Right atrium auricular region (tissue), 2 donors: ENCODE measurements at regions not wholly inside any gene's neighbourhood (a gene's known extent, or its start where the extent isn't known, plus 50 kb on each side); places are given as distances from the start of the nearest gene placed in this dataset.

Experiments used
- DNase-seq: peaks from one replicate; pipeline ENCODE4 v3.0.0-alpha.2; 2019; ENCODE audit warnings: low spot score
- H3K27ac ChIP-seq, 2 donors: fragments of 200-600 bp; sonication (generic); 1 replicate in 1 of 2; 2 replicates in 1 of 2; pipeline ENCODE4 v1.5.1; 2016 to 2019
- H3K27me3 ChIP-seq, 2 donors: fragments of 200-600 bp; sonication (generic); one replicate each; pipeline versions ENCODE4 v1.5.1 to v1.6.0; 2017 to 2019
- H3K36me3 ChIP-seq: fragments of 200-600 bp; sonication (generic); one replicate; pipeline ENCODE4 v1.5.1; 2016
- H3K4me1 ChIP-seq, 2 donors: fragments of 200-600 bp; sonication (generic); one replicate each; pipeline versions ENCODE4 v1.5.1 to v1.6.0; 2017 to 2019
- H3K4me3 ChIP-seq, 2 donors: fragments of 200-600 bp; sonication (generic); 1 replicate in 1 of 2; 2 replicates in 1 of 2; pipeline ENCODE4 v1.5.1; 2017 to 2019; ENCODE audit warnings: mild to moderate bottlenecking in 1 of 2, moderate library complexity in 1 of 2
- H3K9me3 ChIP-seq, 2 donors: fragments of 200-600 bp; sonication (generic); one replicate each; pipeline ENCODE4 v1.5.1; 2019
- TF ChIP-seq, protein P1 (sequence below), 2 donors: fragments of 200-600 bp; sonication (generic); IDR thresholded peaks; one replicate each; pipeline ENCODE4 v1.5.1; 2019; ENCODE audit warnings: antibody characterized with exemption in 2 of 2

- no peak overlapping the region for H3K27ac ChIP-seq
- no peak for DNase-seq
- no peaks in the 10 kb centered on the region for H3K36me3 ChIP-seq
- H3K9me3 ChIP-seq: no peaks in the 10 kb centered on the region
- H3K4me3 ChIP-seq: no peak overlapping the region
- no peaks in the 10 kb centered on the region for H3K4me1 ChIP-seq
- no peaks in the 10 kb centered on the region for H3K27me3 ChIP-seq
- TF ChIP-seq, protein P1, sequence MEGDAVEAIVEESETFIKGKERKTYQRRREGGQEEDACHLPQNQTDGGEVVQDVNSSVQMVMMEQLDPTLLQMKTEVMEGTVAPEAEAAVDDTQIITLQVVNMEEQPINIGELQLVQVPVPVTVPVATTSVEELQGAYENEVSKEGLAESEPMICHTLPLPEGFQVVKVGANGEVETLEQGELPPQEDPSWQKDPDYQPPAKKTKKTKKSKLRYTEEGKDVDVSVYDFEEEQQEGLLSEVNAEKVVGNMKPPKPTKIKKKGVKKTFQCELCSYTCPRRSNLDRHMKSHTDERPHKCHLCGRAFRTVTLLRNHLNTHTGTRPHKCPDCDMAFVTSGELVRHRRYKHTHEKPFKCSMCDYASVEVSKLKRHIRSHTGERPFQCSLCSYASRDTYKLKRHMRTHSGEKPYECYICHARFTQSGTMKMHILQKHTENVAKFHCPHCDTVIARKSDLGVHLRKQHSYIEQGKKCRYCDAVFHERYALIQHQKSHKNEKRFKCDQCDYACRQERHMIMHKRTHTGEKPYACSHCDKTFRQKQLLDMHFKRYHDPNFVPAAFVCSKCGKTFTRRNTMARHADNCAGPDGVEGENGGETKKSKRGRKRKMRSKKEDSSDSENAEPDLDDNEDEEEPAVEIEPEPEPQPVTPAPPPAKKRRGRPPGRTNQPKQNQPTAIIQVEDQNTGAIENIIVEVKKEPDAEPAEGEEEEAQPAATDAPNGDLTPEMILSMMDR (IDR thresholded peaks at IDR 0.05): no peak
Observed at GRCh38 chr9:80091526-80091925, 519.8 kb downstream of the TLE4 start.

DNA sequence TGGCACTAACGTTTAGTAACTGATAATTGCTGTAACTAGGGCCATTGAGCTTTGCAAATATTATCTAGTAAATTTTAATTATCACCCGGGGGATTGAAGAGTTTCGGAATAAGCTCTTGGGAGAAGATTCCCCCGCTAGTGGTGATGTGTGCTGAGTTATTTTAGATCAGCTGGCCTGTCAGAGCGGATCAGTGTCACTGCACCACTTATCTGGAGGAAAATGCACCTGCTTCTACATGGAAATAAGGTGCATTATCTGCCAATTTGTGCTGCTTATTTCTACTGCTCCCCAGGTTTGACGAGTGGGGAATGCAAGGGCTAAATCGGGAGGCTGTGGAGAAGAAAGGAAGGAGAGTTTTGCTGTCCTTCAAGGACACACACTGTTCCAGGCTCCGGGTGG is 518.6 kb downstream of the TLE4 start:
- Histone ChIP-seq H3K4me3 (no peak overlapping the region), H3K27ac (no peak overlapping the region), H3K36me3 (no peaks in the 10 kb centered on the region), H3K4me1 (no peaks in the 10 kb centered on the region), H3K27me3 (no peaks in the 10 kb centered on the region), H3K9me3 (no peaks in the 10 kb centered on the region)
- TF ChIP-seq, protein P1 (IDR thresholded peaks at IDR 0.05): no peak
- no peak for DNase-seq

GRCh38 chr9:80086822-80087345 is 515.1 kb downstream of the TLE4 start:
- Histone ChIP-seq H3K27ac (no peak overlapping the region), H3K36me3 (no peaks in the 10 kb centered on the region), H3K4me1 (no peaks in the 10 kb centered on the region), H3K9me3 (no peaks in the 10 kb centered on the region), H3K27me3 (no peaks in the 10 kb centered on the region), H3K4me3 (no peak overlapping the region)
- TF ChIP-seq, protein P1 (IDR thresholded peaks at IDR 0.05): no peak
- DNase-seq: no peak

DNA sequence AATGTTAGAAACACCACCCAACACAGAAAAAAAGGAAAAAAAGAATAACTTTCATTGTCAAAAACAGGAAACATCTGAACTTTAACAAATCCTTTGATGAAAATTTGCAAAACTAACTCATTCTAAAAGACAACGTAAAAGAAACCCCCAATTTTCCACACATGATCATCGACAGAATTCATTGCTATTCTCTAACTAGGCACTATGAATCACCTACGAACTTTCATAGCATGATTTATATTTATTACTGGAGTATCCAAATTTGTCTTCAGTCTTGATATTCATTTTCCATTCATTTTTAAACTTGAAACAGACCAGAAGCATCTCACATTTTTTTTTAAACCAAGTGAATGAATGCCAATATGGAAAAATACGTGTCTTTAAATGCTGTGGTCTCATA is 514.6 kb downstream of the TLE4 start:
- Histone ChIP-seq H3K9me3 (no peaks in the 10 kb centered on the region), H3K4me1 (no peaks in the 10 kb centered on the region), H3K27me3 (no peaks in the 10 kb centered on the region), H3K27ac (no peak overlapping the region), H3K4me3 (no peak overlapping the region), H3K36me3 (no peaks in the 10 kb centered on the region)
- TF ChIP-seq, protein P1 (IDR thresholded peaks at IDR 0.05): no peak
- no peak for DNase-seq

DNA sequence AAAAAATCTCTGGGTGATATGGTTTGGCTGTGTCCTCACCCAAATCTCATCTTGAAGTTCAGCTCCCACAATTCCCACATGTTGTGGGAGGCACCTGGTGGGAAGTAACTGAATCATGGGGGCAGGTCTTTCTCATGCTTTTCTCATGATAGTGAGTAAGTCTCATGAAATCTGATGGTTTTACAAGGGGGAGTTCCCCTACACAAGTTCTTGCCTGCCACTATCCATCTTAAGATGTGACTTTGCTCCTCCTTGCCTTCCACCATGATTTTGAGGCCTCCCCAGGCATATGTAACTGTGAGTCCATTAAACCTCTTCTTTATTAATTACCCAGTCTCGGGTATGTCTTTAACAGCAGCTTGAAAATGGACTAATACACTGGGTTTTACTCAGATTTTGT is 513.9 kb downstream of the TLE4 start:
- H3K36me3 ChIP-seq: no peaks in the 10 kb centered on the region
- no peak overlapping the region for H3K27ac ChIP-seq
- no peak overlapping the region for H3K4me3 ChIP-seq
- no peak for DNase-seq
- H3K27me3 ChIP-seq: no peaks in the 10 kb centered on the region
- no peaks in the 10 kb centered on the region for H3K9me3 ChIP-seq
- no peaks in the 10 kb centered on the region for H3K4me1 ChIP-seq
- TF ChIP-seq, protein P1 (IDR thresholded peaks at IDR 0.05): no peak

DNA sequence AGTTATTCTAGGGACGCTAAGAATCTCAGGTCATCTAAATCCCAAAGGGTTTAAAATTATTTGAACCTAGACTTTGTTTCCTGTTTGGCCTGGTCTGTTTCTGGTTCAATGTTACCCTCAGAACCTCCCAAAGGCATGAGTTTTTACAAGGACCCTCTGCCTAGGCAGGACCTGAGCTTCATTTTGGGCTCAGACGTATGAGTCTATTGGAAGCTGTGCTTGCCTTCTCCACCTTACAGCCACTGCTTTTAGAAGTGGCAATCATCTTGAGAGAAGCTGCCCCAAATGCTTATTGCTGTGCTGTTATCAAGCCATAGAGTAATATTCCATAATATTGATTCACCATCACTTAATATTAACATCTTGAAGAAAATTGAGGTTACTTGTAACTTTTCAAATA is 510.4 kb downstream of the TLE4 start:
- no peak overlapping the region for H3K27ac ChIP-seq
- TF ChIP-seq, protein P1 (IDR thresholded peaks at IDR 0.05): no peak
- no peak overlapping the region for H3K4me3 ChIP-seq
- H3K36me3 ChIP-seq: no peaks in the 10 kb centered on the region
- no peaks in the 10 kb centered on the region for H3K27me3 ChIP-seq
- H3K4me1 ChIP-seq: no peaks in the 10 kb centered on the region
- no peaks in the 10 kb centered on the region for H3K9me3 ChIP-seq
- no peak for DNase-seq
